ENCODE measurements at regions not wholly inside any gene's neighbourhood (a gene's known extent, or its start where the extent isn't known, plus 50 kb on each side); places are given as distances from the start of the nearest gene placed in this dataset.

DNA sequence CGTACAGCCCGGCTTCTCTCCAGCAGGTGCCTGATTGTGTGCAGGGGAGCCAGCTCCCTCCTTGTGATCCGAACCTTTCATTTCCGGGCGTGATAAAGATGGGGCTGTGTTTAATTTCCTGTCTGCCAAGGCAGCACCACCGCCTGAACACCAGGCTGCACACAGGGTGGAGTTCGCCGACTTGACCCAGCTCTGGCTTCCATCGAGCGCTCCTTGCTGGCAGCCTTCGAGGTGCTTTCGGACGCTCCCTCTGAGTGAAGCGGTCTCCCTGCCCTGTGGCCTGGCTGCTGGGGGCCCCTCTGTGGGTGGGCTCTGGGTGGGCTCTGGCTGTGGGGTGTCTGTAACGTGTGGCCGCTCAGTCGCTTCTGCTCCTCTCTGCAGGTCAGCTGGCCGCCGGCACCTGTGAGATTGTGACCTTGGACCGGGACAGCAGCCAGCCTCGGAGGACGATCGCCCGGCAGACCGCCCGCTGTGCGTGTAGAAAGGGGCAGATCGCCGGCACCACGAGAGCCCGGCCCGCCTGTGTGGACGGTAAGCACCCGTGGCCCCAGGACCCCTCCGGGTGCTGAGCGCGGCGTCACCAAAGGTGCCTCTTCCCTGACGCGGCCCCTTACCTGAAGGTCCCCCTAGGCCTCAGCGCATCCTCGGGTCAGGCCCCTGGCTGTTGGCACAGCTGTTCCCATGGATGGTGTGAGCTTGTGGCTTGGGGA, 1181.3 kb downstream of the BRD1 start:
- no peak for DNase-seq (ENCODE audit: low spot score)

DNA sequence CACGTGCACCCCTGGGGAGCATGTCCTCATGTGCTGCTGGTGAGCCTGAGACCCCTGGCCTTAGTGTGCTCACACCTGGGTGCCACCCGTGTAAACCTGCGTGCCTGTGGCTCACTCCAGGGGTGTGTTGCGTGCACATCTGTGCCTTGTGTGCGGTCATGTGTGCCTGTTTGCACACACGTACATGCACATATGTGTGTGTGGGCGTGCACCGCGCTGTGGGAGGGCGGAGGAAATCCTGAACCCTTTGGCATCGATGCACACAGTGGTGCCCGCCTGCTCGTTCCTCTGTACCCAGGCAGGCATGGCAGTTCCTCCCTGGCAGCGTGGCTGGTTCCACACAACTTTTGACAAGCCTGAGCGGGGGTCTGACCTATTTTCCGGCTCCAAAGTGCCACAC, 1181.9 kb downstream of the BRD1 start:
- DNase-seq (ENCODE audit: low spot score): no peak

DNA sequence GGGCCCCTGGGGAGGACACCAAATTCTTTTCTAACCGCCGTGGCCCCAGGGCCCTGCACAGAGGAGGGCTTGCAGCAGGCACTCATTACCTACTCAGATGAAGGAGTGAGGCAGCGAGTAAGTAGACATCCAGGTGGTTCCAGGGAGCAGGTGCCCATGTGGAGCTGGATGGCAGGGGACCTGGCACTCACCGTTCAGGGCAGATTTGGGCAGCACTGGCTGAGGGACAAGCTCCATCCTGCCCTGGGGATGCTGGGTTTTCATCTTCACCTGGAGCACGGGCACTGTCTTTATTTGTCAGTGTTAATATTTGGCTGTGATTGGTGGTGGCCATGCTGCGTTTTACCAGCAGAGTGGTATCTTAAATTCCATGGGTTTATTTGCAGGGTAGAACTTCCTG, 1182.7 kb downstream of the BRD1 start:
- DNase-seq (ENCODE audit: low spot score): no peak

DNA sequence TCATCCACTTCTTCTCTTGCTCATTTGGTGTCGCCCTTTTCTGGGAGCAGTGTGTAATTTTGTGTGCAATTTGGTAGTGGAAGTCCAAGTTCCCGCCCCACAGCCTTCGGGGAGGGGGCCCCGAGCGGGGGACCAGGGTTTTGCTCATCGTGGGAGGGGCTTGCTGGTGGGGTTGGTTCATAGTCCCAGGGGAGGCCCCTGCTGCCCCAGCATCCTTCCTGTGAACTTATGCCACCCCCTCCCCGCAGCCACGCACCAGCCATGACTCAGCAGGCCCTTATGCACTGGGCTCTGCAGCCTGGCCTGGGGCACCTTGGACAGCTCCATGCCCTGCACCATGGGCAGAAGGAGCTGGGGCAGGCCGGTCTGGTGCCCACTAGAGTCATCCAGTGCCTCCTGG, 1183.6 kb downstream of the BRD1 start:
- DNase-seq (ENCODE audit: low spot score): peak; percentile 45

DNA sequence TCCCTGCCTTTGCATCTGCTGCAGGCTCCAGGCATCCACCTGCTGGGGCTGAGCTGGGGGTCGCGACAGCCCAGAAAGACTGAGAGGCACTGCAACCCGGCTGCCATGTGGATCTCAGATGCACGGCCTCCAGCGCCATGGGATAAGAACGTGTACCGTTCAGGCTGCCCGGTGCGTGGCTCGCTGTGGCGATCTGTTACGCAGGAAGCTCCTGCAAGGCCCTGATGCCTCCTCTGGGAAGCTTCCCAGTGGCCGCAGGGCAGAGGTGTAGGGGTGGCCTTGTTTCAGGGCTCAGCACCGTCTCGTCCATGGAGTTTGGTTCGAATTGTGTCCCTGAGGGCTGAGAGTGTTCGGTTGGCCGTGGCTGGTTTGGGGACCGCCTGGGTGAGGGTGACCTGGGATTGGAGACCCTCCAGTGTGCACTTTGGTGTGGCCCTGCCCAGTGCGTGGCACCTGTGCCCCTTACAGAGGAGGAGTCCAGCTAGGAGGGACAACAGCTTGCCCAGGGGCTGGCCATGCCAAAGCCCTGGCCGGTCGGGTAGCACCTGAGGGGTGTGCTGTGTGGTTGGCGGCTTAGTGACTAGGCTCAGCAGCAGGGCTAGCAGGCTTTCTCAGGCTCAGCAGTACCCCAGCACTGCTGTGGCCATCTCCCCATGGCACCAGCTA, 1184.5 kb downstream of the BRD1 start:
- no peak for DNase-seq (ENCODE audit: low spot score)

DNA sequence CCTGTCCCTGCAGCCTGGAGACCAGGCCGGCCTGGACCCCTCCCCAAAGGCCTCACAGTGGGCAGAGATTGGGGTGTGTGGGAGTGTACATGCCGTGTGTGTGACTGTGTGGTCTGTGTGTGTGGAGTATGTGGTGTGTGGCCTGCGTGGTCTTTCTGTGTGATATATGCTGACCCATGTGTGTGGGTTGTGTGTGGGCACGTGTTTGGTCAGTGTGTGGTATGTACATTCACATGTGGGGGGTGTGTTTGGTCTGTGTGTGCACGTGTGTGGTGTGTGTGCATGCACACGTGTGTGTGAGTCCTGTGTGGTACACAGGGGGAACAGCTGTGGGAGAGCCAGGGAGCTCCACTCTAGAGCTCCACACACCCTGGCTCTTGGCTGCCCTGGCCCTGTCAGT, 1185.1 kb downstream of the BRD1 start:
- no peak for DNase-seq (ENCODE audit: low spot score)

DNA sequence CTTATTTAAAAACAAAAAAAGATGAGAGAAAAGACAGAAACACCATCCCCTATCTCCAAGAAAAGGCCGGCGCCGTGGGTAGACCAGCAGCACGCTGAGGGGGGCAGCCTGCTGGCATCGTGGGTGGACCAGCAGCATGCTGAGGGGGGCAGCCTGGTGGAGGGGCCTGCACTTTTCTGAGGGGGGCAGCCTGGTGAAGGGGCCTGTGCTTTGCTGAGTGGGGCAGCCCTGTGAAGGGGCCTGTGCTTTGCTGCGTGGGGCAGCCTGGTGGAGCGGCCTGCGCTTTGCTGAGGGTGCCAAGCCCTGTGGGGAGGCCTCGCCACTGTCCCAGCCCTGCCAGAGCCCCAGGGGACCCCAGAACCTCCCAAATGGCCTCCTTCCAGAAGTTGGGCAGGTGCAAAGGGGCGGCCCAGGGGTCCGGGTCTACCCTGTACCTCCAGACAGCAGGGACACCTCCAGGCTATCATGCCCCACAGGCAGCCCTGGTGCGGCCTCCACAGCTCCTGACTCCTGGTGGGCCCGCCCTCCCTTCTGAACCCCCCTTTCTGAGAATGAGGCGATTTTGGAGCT, 1185.7 kb downstream of the BRD1 start:
- DNase-seq (ENCODE audit: low spot score): no peak

DNA sequence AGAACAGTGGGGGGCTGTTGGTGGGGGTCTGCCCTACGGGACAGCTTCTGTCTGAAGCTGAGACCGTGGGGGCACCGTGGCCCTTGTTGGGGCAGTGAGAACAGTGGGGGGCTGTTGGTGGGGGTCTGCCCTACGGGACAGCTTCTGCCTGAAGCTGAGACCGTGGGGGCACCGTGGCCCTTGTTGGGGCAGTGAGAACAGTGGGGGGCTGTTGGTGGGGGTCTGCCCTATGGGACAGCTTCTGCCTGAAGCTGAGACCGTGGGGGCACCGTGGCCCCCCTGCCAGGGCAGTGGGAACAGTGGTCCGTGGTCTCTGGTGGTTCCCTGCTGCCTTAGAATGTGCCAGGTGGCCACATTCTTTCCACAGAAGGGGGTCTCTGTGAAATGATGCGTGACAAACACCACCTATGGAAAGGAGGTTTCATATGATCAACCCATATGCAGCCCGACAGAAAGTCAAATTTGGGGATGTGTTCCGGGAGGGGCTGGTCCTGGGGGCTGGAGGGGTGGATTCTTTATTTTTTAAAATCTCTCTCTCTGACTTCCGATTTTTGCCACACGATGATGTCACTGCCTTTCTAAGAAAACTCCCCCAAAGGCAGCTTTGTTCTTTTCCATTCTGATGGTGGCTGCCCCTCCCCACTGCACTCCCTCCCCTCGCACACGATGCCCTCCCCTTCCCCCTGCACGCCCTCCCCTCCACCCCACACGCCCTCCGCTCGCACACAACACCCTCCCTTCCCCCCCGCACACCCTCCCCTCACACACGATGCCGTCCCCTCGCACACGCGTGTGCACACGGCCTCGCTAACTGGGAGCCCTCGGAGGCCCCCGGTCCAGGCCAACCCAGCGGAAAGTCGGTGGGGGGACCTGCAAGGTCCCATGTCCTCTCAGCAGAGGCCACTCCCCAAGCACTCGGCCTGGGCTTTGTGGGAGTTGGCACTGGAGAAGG, 1186.5 kb downstream of the BRD1 start:
- no peak for DNase-seq (ENCODE audit: low spot score)

DNA sequence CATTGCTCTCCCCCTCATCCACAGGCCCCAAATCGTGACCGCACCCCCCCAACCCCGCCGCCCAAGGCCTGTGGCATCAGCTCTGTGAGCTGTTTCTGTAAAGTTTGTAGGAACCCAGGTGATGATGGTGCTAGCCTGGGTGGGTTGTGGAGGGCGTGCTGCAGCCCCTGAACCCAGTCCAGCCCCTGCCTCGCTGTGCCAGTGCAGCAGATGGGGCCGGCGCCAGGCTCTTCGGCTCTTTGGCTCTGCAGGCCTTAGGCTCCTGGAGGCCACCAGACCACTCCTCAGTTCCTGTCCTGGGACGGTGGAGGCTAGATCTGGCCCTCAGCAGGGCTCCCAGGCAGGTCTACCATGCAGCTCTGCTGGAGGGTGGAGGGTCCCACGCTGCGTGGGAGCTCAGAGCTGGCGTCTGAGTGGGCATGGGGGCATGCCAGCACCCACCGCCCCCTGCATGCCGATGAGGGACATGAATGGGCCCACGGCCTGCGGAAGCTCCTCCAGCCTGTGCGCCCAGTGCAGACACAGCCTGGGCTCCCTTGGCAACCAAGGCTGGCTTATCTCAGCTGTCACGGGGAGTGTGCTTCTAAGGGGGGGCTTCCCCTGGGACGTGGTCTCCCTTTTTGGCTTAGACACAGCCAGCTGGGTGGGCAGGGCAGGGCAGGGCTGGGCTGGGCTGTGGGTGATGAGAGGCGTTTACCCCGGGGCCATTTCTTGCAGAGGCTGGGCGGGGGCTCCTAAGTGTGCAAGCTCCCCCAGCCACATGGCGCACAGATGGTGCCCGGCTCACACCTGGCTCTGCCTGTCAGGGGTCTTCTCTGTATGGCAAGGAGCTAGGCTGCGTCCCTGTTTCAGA, 1187.6 kb downstream of the BRD1 start:
- no peak for DNase-seq (ENCODE audit: low spot score)

DNA sequence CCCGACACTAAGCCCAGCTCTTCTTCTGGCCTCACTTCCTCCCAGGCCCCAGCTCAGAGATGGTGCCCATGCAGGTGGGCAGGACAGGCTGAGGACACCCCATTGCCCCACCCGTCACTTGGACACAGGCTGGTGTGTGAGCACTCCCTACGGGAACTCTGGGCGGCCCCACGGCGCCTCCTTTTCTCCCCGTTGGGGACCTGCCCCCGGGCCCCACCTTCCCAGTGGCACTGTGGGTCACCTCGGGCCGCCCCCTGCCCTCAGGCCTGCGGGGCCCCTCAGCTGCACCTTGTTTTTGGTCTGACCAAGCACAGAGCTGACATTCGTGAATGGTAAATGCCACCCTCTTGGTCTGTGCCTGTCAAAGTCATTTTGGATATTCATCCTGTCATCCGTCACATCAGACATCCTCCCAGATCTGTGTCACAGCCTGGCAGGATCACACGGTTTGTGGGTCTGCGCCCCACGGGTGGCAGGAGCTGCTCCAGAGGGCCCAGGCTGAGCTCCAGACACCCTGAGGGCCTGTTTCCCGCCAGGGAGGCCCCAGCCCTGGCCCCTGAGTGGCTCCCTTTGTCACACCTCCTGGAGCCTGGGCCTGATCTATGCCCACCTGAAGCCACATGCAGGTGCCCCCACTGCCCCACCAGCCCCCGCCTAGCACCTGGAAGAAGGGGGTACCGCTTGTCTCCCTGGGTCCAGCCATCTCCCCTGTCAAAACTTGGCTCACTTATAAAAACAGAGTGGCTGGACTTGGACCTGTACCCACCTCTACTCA, 1188.5 kb downstream of the BRD1 start:
- DNase-seq (ENCODE audit: low spot score): no peak

DNA sequence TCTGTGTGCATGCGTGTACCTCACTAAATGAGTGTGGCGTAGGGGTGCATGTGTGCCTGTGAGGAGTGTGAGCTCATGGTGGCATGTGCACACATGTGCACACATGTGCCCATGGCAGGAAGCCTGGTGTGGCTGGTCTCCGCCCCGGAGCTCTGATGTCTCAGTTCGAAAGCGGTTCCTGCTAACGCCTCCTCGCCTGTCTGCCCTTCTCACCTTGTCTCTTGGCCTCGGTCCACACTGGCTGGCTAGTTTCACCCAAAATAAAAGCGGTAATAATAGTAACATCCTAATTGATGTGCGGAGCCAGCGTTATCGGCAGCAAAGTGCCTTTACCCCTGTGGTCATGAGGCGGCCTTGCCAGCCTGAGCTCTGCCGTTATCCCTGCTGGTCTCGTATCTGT, 1190.4 kb downstream of the BRD1 start:
- DNase-seq (ENCODE audit: low spot score): no peak

DNA sequence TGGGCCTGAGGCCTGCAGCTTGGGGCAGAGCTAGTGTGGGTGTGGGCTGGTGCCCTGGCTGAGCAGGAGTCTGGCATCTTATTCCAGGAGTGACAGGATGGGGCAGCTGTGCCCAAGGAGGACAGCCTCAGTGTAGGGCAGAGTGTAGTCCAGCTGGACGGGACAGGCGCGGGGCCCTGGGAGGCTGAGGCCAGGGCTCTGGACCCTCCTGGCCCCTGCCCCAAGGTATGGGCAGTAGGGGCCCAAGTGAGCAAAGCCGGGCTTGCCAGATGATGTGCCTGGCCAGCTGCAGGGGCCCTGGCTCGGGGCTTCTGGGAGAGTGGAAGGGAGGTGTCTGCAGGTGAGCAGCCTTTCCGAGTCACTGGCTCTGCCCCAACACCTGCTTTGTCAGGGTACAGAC, 1190.9 kb downstream of the BRD1 start:
- no peak for DNase-seq (ENCODE audit: low spot score)

DNA sequence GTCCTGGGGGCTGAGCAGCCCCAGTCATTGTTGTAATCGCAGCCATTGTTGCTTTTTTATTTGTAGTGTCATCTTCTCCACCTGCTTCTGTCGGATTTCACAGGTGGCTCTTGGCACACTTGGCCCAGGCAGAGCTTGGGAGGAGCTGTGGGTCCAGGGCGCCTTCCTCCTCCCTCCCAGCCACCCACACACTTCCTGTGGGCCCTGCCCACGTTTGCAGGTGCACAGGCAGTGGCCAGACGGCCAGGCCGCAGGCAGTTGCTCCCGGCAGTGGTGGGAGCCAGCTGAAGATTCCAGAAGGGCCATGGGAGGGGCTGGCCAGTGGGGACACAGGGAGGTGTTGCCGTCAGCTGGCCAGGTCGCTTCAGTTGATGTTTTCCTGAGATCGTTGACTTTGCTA, 1191.9 kb downstream of the BRD1 start:
- DNase-seq (ENCODE audit: low spot score): no peak

DNA sequence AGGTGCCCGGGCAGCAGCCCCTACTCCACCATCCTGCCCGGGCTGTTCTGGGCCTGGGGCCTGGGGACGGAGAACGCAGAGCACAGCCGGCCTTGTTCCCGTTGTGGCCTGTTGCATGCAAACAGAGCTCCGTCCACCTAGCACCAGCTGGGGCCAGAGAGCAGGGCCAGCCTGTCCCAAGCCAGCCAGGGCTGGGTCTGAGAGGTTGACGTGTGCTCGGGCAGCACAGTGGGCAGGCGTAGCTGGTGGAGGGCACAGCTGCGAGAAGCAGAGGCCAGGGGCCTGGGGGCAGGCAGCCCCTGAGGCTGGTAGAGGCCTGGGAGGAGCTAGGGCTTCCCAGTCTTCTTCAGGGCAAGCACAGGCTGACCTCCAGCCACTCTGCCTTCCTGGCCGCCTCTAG, 1192.6 kb downstream of the BRD1 start:
- DNase-seq (ENCODE audit: low spot score): no peak

DNA sequence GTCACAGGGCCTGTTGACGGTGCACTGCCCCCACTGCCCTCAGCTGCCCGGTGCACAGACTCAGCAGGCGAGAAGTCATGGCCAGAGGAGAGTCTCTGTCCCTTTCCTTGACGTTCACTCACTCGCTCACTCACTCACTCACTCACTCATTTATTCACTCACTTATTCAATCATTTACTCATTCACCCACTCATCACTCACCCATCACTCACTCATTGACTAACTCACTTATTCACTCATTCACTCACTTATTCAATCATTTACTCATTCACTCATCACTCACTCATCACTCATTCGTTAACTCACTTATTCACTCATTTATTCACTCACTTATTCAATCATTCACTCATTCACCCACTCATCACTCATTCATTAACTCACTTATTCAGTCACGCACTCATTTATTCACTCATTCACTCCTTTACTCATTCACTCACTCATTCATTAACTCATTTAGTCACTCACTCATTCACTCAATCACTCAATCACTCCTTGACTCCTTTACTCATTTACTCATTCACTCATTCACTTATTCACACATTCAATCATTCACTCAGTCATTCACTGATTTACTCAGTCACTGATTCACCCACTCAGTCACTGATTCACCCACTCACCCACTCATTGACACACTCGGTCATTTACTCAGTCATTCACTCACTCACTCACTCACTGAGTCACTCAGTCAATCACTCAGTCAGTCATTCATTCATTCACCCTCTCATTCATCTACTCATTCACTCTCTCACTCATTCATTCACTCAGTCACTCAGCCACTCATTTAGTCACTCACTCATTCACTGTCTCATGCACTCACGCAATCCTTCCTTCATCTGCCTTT, 1193.5 kb downstream of the BRD1 start:
- no peak for DNase-seq (ENCODE audit: low spot score)

DNA sequence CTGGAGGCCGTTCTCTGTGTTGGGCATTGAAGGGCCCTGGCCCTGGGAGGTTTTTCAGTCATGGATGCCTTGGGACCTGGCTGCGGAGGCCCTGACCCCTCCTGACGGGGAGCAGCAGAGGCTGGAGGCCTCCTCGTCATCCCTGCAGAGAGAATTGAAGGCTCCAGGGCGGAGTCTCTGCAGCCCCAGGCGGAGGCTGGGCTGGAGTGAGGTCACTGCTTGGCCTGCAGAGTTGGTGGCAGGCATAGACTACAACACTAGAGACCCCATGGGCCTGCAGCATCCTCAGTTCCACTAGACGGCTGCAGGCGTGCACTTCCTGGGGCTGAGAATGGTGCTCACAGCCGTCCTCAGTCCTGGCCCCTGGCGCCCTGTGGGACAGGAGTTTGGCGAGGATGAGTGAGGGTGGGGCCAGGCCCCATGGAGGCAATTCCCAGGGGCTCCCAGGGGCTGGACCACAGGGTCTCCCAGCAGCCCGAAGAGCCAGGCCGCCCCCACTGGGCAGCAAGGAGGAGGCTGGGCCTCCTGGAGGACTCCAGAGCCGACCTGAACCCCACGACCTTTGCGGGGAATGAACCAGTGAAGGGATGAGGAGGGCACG, 1194.9 kb downstream of the BRD1 start:
- DNase-seq (ENCODE audit: low spot score): no peak

DNA sequence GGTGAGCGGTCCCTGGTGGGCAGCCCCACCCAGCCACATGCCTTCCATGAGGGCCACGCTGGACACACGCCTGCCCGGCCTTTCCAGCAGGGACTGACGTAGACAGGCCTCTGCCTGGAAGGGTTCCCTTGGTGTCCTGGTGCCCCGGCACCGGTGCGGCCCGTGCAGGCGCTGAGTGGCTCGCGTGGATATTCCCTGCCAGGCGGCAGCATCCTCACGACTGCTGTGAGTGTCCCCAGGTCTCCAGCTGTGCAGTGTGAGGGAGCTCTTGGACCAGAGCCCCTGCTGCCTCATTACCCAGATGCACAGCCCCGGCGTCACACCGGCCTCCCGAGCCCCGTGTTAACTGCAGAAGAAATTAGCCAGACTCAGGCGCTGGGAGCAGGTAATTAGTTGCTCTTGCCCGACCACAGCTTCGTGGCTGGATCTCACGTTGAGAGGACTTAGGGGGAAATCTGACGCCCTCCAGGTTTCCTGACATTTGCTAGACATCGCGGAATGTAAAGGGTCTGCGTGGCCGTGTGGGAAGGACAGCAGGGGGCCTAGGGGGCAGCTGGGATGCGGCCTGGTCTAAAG, 1196.3 kb downstream of the BRD1 start:
- no peak for DNase-seq (ENCODE audit: low spot score)

DNA sequence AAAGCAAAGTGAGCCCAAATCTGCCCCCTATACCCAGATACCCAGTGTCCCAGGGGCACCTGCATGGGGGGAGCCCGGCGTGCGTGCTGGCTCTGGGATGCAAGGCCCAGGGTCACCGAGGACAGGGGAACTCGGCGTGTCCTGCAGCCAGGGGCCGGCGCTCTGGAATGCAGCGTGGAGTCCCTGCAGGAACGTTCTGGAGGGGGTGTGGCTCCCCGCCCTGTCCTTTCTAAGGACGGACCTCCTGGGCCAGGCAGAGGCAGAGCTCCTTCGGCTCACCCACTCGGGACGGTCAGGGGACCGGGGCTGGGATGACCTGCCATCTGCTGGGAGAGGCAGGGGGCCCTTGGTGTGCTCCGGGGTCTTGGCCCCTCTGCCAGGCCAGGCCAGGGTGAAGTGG, 1196.8 kb downstream of the BRD1 start:
- no peak for DNase-seq (ENCODE audit: low spot score)

DNA sequence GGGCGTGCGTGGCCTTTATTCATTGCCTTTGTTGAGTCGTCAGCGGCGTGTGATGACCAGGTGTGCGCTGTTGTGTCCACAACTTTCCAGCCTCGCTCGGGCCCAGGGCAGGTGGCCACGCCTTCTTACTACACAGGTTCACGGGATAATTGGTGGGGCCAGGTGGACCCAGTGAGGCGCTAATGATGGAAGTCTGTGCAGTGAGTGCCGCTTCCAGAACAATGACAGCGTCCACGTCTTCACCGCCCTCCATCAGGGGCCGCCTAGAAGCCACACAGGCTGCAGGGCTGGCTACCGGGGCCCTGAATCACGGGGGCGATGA, 1197.3 kb downstream of the BRD1 start:
- DNase-seq (ENCODE audit: low spot score): no peak

Measured in H4 (cell line).